DND-41 (cell line): ENCODE measurements at regions not wholly inside any gene's neighbourhood (a gene's known extent, or its start where the extent isn't known, plus 50 kb on each side); places are given as distances from the start of the nearest gene placed in this dataset.

Experiments used
- ATAC-seq: fragments of 200-7000 bp; cut with Tn5 transposase; 3 replicates; pipeline ENCODE4 v1.9.1; 2021; ENCODE audit warnings: low read depth; ENCODE audit not compliant: insufficient read depth
- DNase-seq: peaks from one replicate; pipeline ENCODE4 v3.0.0-alpha.2; 2020
- H2AFZ ChIP-seq: 2 replicates; pipeline ENCODE4 v1.6.0; 2012; ENCODE audit warnings: low read depth, low read length
- H3K27ac ChIP-seq: 2 replicates; pipeline ENCODE4 v1.5.1; 2012; ENCODE audit warnings: low read length, inconsistent platforms
- H3K27me3 ChIP-seq: fragments of 200-600 bp; sonication (generic); 2 replicates; pipeline ENCODE4 v1.6.0; 2012; ENCODE audit warnings: low read length, mild to moderate bottlenecking, inconsistent platforms; ENCODE audit not compliant: insufficient read depth, poor library complexity
- H3K36me3 ChIP-seq: 2 replicates; pipeline ENCODE4 v1.5.1; 2012; ENCODE audit warnings: low read length, inconsistent platforms; ENCODE audit not compliant: insufficient read depth
- H3K4me1 ChIP-seq: 2 replicates; pipeline ENCODE4 v1.5.1; 2012; ENCODE audit warnings: mild to moderate bottlenecking, low read length; ENCODE audit not compliant: insufficient read depth
- H3K4me2 ChIP-seq: 2 replicates; pipeline ENCODE4 v1.6.0; 2012; ENCODE audit warnings: mild to moderate bottlenecking, moderate library complexity, low read length, inconsistent platforms; ENCODE audit not compliant: insufficient read depth
- H3K4me3 ChIP-seq, 2 experiments: fragments of 200-600 bp in 1 of 2; shearing (Covaris generic) in 1 of 2; 2 replicates each; pipeline ENCODE4 v1.5.1; 2012 to 2016; ENCODE audit warnings: inconsistent platforms in 2 of 2, low read length in 2 of 2, mild to moderate bottlenecking in 2 of 2, low read depth in 1 of 2, moderate library complexity in 1 of 2
- H3K79me2 ChIP-seq: 2 replicates; pipeline ENCODE4 v1.6.0; 2012; ENCODE audit warnings: low read length, inconsistent platforms; ENCODE audit not compliant: insufficient read depth
- H3K9ac ChIP-seq: 2 replicates; pipeline ENCODE4 v1.6.0; 2012; ENCODE audit warnings: low read depth, mild to moderate bottlenecking, inconsistent platforms, low read length, moderate library complexity
- H3K9me3 ChIP-seq: 2 replicates; pipeline ENCODE4 v1.5.1; 2012; ENCODE audit warnings: low read length, moderate library complexity, mild to moderate bottlenecking, inconsistent platforms; ENCODE audit not compliant: insufficient read depth, severe bottlenecking
- H4K20me1 ChIP-seq: 2 replicates; pipeline ENCODE4 v1.6.0; 2012; ENCODE audit warnings: low read length; ENCODE audit not compliant: insufficient read depth
- EZH2 ChIP-seq: IDR thresholded peaks from 3 replicates; pipeline ENCODE4 v1.6.1; 2012; ENCODE audit warnings: borderline replicate concordance, low read depth, mild to moderate bottlenecking, moderate library complexity, low read length, inconsistent platforms; ENCODE audit not compliant: severe bottlenecking
- TF ChIP-seq, protein P1 (sequence below): IDR thresholded peaks from 2 replicates; pipeline ENCODE4 v1.5.1; 2012; ENCODE audit warnings: borderline replicate concordance, low read length, moderate library complexity, mild to moderate bottlenecking; ENCODE audit not compliant: poor library complexity, severe bottlenecking; ENCODE audit errors: extremely low read depth

DNA sequence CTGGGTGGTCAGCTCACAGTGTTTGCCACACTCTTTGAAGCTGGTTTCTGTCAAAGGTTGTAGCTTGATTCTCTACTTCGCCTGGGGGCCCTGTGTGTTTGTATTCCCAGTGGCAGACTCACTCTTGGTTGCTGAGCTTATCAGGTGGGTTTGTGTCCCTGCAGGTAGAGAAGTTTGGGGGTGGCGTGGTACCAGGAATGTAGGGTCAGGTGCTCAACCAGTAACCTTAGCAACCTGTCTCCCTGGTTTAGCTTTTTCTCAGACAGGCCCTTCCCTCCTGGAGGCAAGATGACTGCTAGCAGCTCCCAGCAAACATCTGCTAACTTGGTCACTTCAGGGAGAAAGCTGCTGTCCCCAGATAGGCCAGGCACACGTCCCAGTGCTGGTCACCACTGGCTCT lies 352.2 kb downstream of the AACS start:
- H3K9ac ChIP-seq = no peak overlapping the region
- H3K4me2 ChIP-seq = no peak overlapping the region
- H3K36me3 ChIP-seq = no peaks in the 10 kb centered on the region
- no peaks in the 10 kb centered on the region for H3K79me2 ChIP-seq
- H3K4me1 ChIP-seq = no peaks in the 10 kb centered on the region
- H3K27ac ChIP-seq = no peak overlapping the region
- no peak for ATAC-seq
- no peak overlapping the region for H3K4me3 ChIP-seq
- H2AFZ ChIP-seq = no peak overlapping the region
- H3K27me3 ChIP-seq = peaks cover 7% of the 10 kb centered on the region
- H3K9me3 ChIP-seq = no peaks in the 10 kb centered on the region
- no peak for DNase-seq
- no peak for TF ChIP-seq EZH2
- TF ChIP-seq, protein P1, sequence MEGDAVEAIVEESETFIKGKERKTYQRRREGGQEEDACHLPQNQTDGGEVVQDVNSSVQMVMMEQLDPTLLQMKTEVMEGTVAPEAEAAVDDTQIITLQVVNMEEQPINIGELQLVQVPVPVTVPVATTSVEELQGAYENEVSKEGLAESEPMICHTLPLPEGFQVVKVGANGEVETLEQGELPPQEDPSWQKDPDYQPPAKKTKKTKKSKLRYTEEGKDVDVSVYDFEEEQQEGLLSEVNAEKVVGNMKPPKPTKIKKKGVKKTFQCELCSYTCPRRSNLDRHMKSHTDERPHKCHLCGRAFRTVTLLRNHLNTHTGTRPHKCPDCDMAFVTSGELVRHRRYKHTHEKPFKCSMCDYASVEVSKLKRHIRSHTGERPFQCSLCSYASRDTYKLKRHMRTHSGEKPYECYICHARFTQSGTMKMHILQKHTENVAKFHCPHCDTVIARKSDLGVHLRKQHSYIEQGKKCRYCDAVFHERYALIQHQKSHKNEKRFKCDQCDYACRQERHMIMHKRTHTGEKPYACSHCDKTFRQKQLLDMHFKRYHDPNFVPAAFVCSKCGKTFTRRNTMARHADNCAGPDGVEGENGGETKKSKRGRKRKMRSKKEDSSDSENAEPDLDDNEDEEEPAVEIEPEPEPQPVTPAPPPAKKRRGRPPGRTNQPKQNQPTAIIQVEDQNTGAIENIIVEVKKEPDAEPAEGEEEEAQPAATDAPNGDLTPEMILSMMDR = no peak
- no peaks in the 10 kb centered on the region for H4K20me1 ChIP-seq

DNA sequence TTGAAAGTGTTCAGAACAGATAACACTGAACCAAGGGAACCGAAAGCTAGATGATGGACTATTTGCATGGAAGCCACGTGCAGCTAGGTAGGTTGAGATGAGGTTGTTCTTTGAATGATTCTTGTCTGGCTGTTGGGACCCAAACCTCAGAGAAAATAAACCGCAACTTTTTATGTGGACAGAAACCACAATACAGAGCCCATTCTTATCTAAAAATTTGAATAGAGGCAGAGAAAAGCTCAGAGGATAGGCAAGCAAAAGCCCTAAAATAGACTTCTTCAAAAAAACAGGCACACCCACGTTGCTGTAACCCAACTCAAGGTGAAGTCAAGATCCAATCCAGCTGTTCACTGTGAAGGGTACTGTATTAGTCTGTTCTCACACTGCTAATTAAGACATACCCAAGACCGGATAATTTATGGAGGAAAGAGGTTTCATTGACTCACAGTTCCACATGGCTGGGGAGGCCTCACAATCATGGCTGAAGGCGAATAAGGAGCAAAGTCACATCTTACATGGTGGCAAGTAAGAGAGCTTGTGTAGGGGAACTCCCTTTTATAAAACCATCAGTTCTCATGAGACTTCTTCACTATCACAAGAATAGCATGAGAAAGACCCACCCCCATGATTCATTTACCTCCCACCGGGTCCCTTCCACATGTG lies 353.8 kb downstream of the AACS start:
- no peak overlapping the region for H3K4me3 ChIP-seq
- H3K27me3 ChIP-seq = peaks cover 7% of the 10 kb centered on the region
- no peaks in the 10 kb centered on the region for H3K36me3 ChIP-seq
- H3K4me2 ChIP-seq = no peak overlapping the region
- H3K9ac ChIP-seq = no peak overlapping the region
- H2AFZ ChIP-seq = no peak overlapping the region
- DNase-seq (peak; percentile 7), ATAC-seq (peak; percentile 79)
- H4K20me1 ChIP-seq = no peaks in the 10 kb centered on the region
- no peaks in the 10 kb centered on the region for H3K79me2 ChIP-seq
- H3K4me1 ChIP-seq = no peaks in the 10 kb centered on the region
- no peak overlapping the region for H3K27ac ChIP-seq
- no peaks in the 10 kb centered on the region for H3K9me3 ChIP-seq
- TF ChIP-seq EZH2 = no peak
- TF ChIP-seq, protein P1 = no peak

DNA sequence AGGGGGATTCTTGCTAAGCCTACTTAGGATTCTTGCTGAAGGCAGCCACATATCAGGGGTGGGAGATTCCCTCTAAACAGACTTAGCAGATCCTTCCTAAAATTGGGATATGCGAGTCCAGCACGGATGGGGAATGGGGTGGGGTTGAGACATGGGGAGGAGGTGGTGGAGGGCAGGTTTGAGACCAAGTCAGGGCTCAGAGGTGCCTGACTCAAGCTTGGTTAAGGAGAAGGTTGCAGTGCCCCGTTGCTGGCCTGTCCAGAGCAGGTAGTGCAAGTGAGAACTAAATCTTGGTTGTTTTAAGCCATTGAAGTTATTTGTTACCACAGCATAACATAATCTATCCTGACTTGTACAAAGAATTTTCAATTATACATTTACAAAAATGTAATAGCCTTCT lies 359.7 kb downstream of the AACS start:
- Histone ChIP-seq H3K9me3 (no peaks in the 10 kb centered on the region), H4K20me1 (no peaks in the 10 kb centered on the region), H3K4me3 (no peak overlapping the region), H3K36me3 (no peaks in the 10 kb centered on the region), H3K27ac (no peak overlapping the region), H3K4me1 (no peaks in the 10 kb centered on the region), H2AFZ (no peak overlapping the region), H3K27me3 (no peaks in the 10 kb centered on the region), H3K9ac (no peak overlapping the region), H3K79me2 (no peaks in the 10 kb centered on the region), H3K4me2 (no peak overlapping the region)
- no peak for TF ChIP-seq EZH2
- TF ChIP-seq, protein P1 = no peak
- DNase-seq (no peak), ATAC-seq (no peak)
